ENCODE measurements at regions not wholly inside any gene's neighbourhood (a gene's known extent, or its start where the extent isn't known, plus 50 kb on each side); places are given as distances from the start of the nearest gene placed in this dataset.

DNA sequence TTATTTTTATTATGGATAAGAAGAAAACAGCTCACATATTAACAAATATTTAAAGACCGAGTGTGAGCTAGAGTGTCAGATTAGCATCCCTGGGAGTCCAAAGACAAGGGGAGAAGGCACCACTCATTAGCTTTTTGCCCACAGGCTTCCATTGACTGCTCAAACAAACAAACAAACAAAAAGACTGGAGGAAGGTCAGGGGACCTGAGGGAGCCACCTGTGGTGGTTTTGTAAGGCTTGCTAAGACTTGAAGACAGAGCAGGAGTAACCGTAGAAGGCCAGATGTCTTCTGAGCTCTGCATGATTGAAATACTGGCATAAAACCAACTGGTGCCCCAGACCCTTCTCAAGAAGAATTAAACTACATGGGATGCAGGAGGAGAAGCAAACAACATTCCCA, 395.2 kb upstream of the CNTN5 start:
- TF ChIP-seq CTCF (IDR thresholded peaks at IDR 0.05; ENCODE audit: low read depth, low read length) (no peak), EZH2phosphoT487 (IDR thresholded peaks at IDR 0.05; ENCODE audit: low read depth) (no peak)

Measured in OCI-LY3 (cell line).